ENCODE measurements at regions not wholly inside any gene's neighbourhood (a gene's known extent, or its start where the extent isn't known, plus 50 kb on each side); places are given as distances from the start of the nearest gene placed in this dataset.
"Not testable (repeated sequence)": the region's sequence is repeated elsewhere in the genome, so short reads cannot be mapped to it uniquely, and the experiment has no call there.

DNA sequence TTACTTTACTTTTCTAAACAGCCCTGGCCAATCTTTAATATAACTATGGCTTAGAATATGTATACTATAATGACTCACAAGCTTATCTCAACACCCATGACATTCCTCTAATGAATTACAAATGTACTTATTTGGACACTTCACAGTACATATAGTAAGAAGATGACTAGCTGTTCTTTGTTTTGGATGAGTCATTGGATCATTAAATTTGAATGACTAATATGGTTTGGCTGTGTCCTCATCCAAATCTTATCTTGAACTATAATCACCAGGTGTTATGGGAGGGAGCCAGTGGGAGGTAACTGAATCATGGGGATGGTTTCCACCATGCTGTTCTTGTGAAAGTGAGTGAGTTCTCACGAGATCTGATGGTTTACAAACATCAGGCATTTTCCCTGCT lies 807.5 kb upstream of the SORCS1 start:
- no peak for TF ChIP-seq CTCF (IDR thresholded peaks at IDR 0.05; ENCODE audit: low read length, missing control alignments)
- no peak overlapping the region for H3K4me3 ChIP-seq (replicated peaks; ENCODE audit: low read depth, low read length)
- peak; percentile 64 for DNase-seq (ENCODE audit: low read depth)

DNA sequence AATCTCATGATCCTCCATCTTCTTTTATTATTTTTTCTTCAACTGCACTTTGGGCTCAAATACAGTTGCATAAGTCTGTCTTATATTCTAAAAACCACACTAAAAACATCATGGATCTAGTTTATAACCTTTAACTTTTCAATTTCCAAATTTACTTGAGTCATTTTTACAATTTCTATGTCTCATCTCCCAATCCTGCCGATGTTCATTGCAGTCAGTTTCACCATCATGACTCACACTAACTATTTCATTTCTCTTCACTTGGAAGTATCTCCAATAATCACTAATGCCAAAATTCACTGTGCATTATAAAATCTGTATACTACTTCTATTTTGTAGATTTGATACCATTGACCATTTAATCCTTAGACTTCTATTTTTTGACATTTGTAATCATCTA lies 806.9 kb upstream of the SORCS1 start:
- peak; percentile 56 for DNase-seq (ENCODE audit: low read depth)
- TF ChIP-seq CTCF (IDR thresholded peaks at IDR 0.05; ENCODE audit: low read length, missing control alignments): no peak
- no peak overlapping the region for H3K4me3 ChIP-seq (replicated peaks; ENCODE audit: low read depth, low read length)

- no peak overlapping the region for H3K4me3 ChIP-seq (replicated peaks; ENCODE audit: low read depth, low read length)
- DNase-seq (ENCODE audit: low read depth): no peak
- TF ChIP-seq CTCF (IDR thresholded peaks at IDR 0.05; ENCODE audit: low read length, missing control alignments): no peak
These were observed 806.0 kb upstream of the SORCS1 start for GRCh38 chr10:107970512-107970911.

- H3K4me3 ChIP-seq (replicated peaks; ENCODE audit: low read depth, low read length): no peak overlapping the region
- no peak for DNase-seq (ENCODE audit: low read depth)
- no peak for TF ChIP-seq CTCF (IDR thresholded peaks at IDR 0.05; ENCODE audit: low read length, missing control alignments)
These were observed 805.4 kb upstream of the SORCS1 start for GRCh38 chr10:107969936-107970335.

GRCh38 chr10:107966826-107967225 lies 802.3 kb upstream of the SORCS1 start:
- TF ChIP-seq CTCF (IDR thresholded peaks at IDR 0.05; ENCODE audit: low read length, missing control alignments): no peak
- H3K4me3 ChIP-seq (replicated peaks; ENCODE audit: low read depth, low read length): no peak overlapping the region
- DNase-seq (ENCODE audit: low read depth): no peak

DNA sequence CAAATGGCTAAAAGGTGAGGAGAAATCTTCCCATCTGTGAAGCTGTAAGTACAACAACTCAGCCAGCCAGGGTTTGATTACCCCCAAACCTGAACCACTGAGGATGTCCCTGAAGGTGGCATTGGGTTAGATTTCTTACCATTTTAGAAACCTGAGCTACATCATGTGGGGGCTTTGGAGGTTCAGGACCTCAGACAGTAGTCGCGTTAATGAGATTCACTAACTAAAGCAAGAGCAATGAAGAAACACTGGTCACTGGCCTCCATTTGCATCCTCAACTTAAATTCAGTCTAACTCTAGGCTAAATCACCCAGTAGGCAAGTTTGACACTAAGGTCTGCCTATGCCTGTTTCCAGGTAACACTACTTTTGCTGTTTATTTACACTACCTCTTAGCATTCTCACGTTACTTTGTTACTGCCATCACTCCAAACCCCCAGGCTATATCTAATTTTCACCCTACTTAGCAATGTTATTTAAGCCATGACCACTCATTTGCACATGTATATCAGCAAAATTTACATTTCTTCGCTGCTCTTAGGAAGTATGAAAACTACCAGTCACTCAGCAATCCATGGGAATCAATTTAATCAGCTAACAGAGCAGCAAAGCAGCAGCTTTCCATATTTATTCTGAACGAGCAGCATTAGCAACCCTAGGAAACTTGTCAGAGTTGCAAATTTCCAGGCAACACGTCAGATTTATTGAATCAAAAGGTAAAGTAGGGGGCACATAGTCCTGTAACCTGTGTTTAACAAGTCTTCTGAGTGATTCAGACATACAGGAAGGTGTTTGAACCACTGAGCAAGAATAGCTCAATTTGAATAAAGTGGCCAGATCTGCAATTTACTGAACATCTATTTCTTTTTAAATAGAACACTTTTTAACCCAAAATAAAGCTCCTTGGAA lies 788.4 kb upstream of the SORCS1 start:
- no peak overlapping the region for H3K4me3 ChIP-seq (replicated peaks; ENCODE audit: low read depth, low read length)
- no peak for TF ChIP-seq CTCF (IDR thresholded peaks at IDR 0.05; ENCODE audit: low read length, missing control alignments)
- DNase-seq (ENCODE audit: low read depth): no peak

DNA sequence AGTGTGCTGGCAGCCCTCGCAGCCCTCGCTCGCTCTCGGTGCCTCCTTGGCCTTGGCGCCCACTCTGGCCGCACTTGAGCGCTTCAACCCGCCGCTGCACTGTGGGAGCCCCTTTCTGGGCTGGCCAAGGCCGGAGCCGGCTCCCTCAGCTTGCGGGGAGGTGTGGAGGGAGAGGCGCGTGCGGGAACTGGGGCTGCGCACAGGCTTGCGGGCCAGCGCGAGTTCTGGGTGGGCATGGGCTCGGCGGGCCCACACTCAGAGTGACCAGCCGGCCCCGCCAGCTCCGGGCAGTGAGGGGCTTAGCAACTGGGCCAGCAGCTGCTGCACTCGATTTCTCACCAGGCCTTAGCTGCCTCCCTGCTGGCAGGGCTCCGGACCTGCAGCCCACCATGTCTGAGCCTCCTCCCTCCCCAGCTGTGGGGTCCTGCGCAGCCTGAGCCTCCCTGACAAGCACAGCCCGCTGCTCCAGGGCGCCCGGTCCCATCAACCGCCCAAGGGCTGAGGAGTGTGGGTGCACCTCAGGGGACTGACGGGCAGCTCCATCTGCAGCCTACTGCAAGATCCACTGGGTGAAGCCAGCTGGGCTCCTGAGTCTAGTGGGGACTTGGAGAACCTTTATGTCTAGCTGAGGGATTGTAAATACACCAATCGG lies 786.0 kb upstream of the SORCS1 start:
- H3K4me3 ChIP-seq (replicated peaks; ENCODE audit: low read depth, low read length); DNase-seq (ENCODE audit: low read depth): not testable (repeated sequence)

Measured in fibroblast of pulmonary artery (primary cell).